HG03460 (cell line): ENCODE measurements at regions not wholly inside any gene's neighbourhood (a gene's known extent, or its start where the extent isn't known, plus 50 kb on each side); places are given as distances from the start of the nearest gene placed in this dataset.

Experiments used
- ATAC-seq: cut with Tn5 transposase; IDR thresholded peaks from one replicate; pipeline ENCODE4 v1.9.1; 2021; ENCODE audit not compliant: unreplicated experiment

GRCh38 chr5:120388016-120388781 lies 75.9 kb upstream of the PRR16 start:
- ATAC-seq: no peak

- ATAC-seq: no peak
Observed at GRCh38 chr5:120394259-120394658, 69.8 kb upstream of the PRR16 start.

- no peak for ATAC-seq
Observed at GRCh38 chr5:120396186-120396585, 67.9 kb upstream of the PRR16 start.

GRCh38 chr5:120400356-120400755 lies 63.7 kb upstream of the PRR16 start:
- ATAC-seq: no peak

- ATAC-seq: no peak
Observed at GRCh38 chr5:120402606-120403005, 61.5 kb upstream of the PRR16 start.

- no peak for ATAC-seq
Observed at GRCh38 chr5:120405286-120405864, 58.7 kb upstream of the PRR16 start.

- ATAC-seq: no peak
Observed at GRCh38 chr5:120405923-120406322, 58.2 kb upstream of the PRR16 start.

GRCh38 chr5:120413686-120414085 lies 50.4 kb upstream of the PRR16 start:
- no peak for ATAC-seq
